HUES64 (cell line): ENCODE measurements at regions not wholly inside any gene's neighbourhood (a gene's known extent, or its start where the extent isn't known, plus 50 kb on each side); places are given as distances from the start of the nearest gene placed in this dataset.

ENCODE experiments used
- H3K27ac ChIP-seq: 2 replicates; pipeline ENCODE4 v1.7.0; 2013; ENCODE audit warnings: low read depth, low read length, inconsistent platforms
- H3K27me3 ChIP-seq: 2 replicates; pipeline ENCODE4 v1.6.1; 2013; ENCODE audit warnings: mild to moderate bottlenecking, low read length; ENCODE audit not compliant: insufficient read depth
- H3K36me3 ChIP-seq: 2 replicates; pipeline ENCODE4 v1.6.1; 2013; ENCODE audit warnings: mild to moderate bottlenecking, low read length; ENCODE audit not compliant: insufficient read depth
- H3K4me1 ChIP-seq: 2 replicates; pipeline ENCODE4 v1.6.1; 2013; ENCODE audit warnings: mild to moderate bottlenecking, low read length, moderate library complexity; ENCODE audit not compliant: insufficient read depth
- H3K4me3 ChIP-seq: 2 replicates; pipeline ENCODE4 v1.5.1; 2013; ENCODE audit warnings: mild to moderate bottlenecking, low read length, moderate library complexity
- H3K9ac ChIP-seq: 2 replicates; pipeline ENCODE4 v1.6.1; 2013; ENCODE audit warnings: mild to moderate bottlenecking, low read depth, low read length
- H3K9me3 ChIP-seq: 2 replicates; pipeline ENCODE4 v1.6.1; 2013; ENCODE audit warnings: low read depth, low read length; ENCODE audit not compliant: insufficient read depth
- WGBS: fragments of 150-250, 120-280 bp; methylation state at CpG from one replicate; pipeline ENCODE4 v1.1.7; 2013; ENCODE audit warnings: missing lambda C conversion rate; 5-methylcytosine and 5-hydroxymethylcytosine counted together

DNA sequence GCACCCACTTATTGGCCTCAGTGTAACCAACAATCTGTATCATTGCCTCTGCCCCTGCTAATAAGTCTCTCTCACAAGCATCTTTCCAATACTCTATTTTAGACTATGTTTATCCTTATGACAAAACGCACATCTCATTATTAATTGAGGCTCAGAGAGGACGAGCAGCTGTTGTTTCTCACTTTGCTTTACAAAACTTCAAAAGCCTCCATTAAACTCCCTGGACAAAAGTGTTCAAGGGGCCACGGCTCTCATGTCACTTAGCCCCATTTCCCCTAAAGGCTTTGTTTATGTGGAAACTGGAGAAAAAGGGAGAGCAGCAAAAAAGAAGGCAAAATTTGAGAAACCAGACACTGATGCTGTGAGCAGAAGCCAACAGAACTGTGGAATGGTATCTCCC lies 180.0 kb upstream of the LNX1 start:
- Histone ChIP-seq H3K9me3 (no peaks in the 10 kb centered on the region), H3K4me3 (no peak overlapping the region), H3K9ac (no peak overlapping the region), H3K27ac (no peak overlapping the region), H3K36me3 (no peaks in the 10 kb centered on the region), H3K27me3 (no peaks in the 10 kb centered on the region), H3K4me1 (no peaks in the 10 kb centered on the region)
- WGBS: 75% methylated on average over 3 of the region's 3 CpGs

GRCh38 chr4:53767482-53767881 lies 176.2 kb upstream of the LNX1 start:
- 93% methylated on average over 1 of the region's 2 CpGs for WGBS
- no peaks in the 10 kb centered on the region for H3K27me3 ChIP-seq
- no peaks in the 10 kb centered on the region for H3K36me3 ChIP-seq
- H3K9ac ChIP-seq: no peak overlapping the region
- H3K4me1 ChIP-seq: no peaks in the 10 kb centered on the region
- no peak overlapping the region for H3K4me3 ChIP-seq
- no peaks in the 10 kb centered on the region for H3K9me3 ChIP-seq
- no peak overlapping the region for H3K27ac ChIP-seq

GRCh38 chr4:53764761-53765490 lies 173.6 kb upstream of the LNX1 start:
- Histone ChIP-seq H3K4me1 (no peaks in the 10 kb centered on the region), H3K27ac (no peak overlapping the region), H3K4me3 (no peak overlapping the region), H3K36me3 (no peaks in the 10 kb centered on the region), H3K9me3 (no peaks in the 10 kb centered on the region; the same call in 1 of the 2 replicates), H3K27me3 (no peaks in the 10 kb centered on the region), H3K9ac (no peak overlapping the region)
- WGBS: 89% methylated on average over 3 of the region's 3 CpGs

DNA sequence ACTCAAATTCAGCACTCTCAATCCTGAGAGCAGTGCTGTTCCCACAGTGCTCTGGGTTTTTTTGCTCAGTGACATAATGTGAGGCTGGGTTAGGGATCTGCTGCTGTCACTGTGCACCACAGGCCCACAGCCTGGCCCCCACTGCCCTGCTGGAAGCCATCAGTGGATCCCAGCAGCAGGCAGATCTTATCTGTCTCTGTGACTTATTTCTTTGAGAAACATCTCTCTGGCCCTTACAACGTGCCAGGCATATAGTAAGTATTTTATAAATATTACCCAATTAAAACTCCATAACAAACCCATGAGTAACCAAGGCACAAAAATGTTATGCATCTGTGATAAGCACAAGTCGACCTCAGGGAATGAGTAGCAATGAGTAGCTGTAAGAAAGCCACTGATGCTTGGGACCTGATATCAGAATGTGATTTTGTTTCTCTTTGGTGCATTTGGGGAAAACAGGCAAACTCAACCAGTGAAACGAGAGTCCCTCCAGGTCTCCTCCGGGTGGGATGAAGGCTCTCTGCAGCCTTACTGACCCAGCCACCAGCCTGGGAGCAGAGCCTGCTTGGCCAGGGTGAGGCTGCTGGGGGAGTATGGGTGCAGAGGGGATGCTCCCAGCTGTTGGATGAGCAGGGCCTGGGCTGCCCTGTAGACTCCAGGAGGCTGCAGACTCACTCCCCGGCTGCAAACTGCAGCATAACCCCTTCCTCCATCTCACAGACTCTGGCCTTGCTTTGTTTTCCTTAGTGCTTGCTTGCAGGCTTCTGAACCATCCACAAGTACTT lies 172.7 kb upstream of the LNX1 start:
- Histone ChIP-seq H3K27me3 (no peaks in the 10 kb centered on the region), H3K36me3 (no peaks in the 10 kb centered on the region), H3K9ac (no peak overlapping the region), H3K4me3 (no peak overlapping the region), H3K9me3 (no peaks in the 10 kb centered on the region; the same call in 1 of the 2 replicates), H3K27ac (no peak overlapping the region), H3K4me1 (no peaks in the 10 kb centered on the region)
- 76% methylated on average over 5 of the region's 5 CpGs for WGBS

GRCh38 chr4:53755656-53756055 lies 164.4 kb upstream of the LNX1 start:
- Histone ChIP-seq H3K9me3 (peaks cover 2% of the 10 kb centered on the region; the same call in 1 of the 2 replicates), H3K4me1 (no peaks in the 10 kb centered on the region), H3K27ac (no peak overlapping the region), H3K4me3 (no peak overlapping the region), H3K27me3 (no peaks in the 10 kb centered on the region), H3K9ac (no peak overlapping the region), H3K36me3 (no peaks in the 10 kb centered on the region)
- WGBS: no CpG with 5 or more reads among the region's 1 CpG

- WGBS: 90% methylated on average over 1 of the region's 2 CpGs
- H3K36me3 ChIP-seq: no peaks in the 10 kb centered on the region
- no peak overlapping the region for H3K27ac ChIP-seq
- H3K9me3 ChIP-seq: 0 out of 2 replicates have a peak, but pooled peaks cover 2% of the 10 kb centered on the region
- H3K4me3 ChIP-seq: no peak overlapping the region
- no peaks in the 10 kb centered on the region for H3K27me3 ChIP-seq
- no peak overlapping the region for H3K9ac ChIP-seq
- H3K4me1 ChIP-seq: no peaks in the 10 kb centered on the region
Observed at GRCh38 chr4:53752124-53752523, 160.8 kb upstream of the LNX1 start.

DNA sequence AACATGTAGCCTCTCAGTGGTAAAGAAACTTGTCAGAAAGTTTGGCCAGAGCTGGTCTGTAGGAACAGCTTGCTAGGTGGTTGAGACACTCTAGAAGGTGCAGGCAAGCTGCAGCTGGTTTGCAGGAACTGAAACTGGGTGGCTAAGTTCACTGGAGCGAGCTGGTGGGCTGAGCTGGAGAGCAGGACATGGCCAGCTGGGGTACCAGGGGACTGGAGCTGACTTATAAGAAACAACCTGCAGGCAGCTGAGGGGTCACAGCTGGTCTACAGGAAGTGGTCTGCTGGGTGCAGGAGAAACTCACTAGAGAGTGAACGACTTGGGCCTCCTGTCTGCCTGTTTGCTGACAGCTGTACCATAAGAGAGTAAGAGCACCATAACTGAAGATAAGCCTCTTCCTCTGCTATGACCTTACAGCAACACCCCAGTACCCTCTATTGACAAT lies 157.1 kb upstream of the LNX1 start:
- Histone ChIP-seq H3K9me3 (no peaks in the 10 kb centered on the region), H3K27me3 (no peaks in the 10 kb centered on the region), H3K4me3 (no peak overlapping the region), H3K4me1 (no peaks in the 10 kb centered on the region), H3K36me3 (no peaks in the 10 kb centered on the region), H3K9ac (no peak overlapping the region), H3K27ac (no peak overlapping the region)
- 85% methylated on average over 2 of the region's 2 CpGs for WGBS

GRCh38 chr4:53747401-53747800 lies 156.1 kb upstream of the LNX1 start:
- no peaks in the 10 kb centered on the region for H3K27me3 ChIP-seq
- WGBS: 95% methylated on average over 5 of the region's 5 CpGs
- H3K36me3 ChIP-seq: no peaks in the 10 kb centered on the region
- H3K9ac ChIP-seq: no peak overlapping the region
- no peaks in the 10 kb centered on the region for H3K4me1 ChIP-seq
- no peak overlapping the region for H3K27ac ChIP-seq
- H3K4me3 ChIP-seq: no peak overlapping the region
- H3K9me3 ChIP-seq: no peaks in the 10 kb centered on the region

- H3K9me3 ChIP-seq: no peaks in the 10 kb centered on the region
- H3K36me3 ChIP-seq: no peaks in the 10 kb centered on the region
- no peak overlapping the region for H3K4me3 ChIP-seq
- no peaks in the 10 kb centered on the region for H3K4me1 ChIP-seq
- H3K9ac ChIP-seq: no peak overlapping the region
- WGBS: 69% methylated on average over 4 of the region's 4 CpGs
- no peak overlapping the region for H3K27ac ChIP-seq
- H3K27me3 ChIP-seq: no peaks in the 10 kb centered on the region
Observed at GRCh38 chr4:53744446-53745160, 153.3 kb upstream of the LNX1 start.

- Histone ChIP-seq H3K4me1 (no peaks in the 10 kb centered on the region), H3K4me3 (no peak overlapping the region), H3K27me3 (no peaks in the 10 kb centered on the region), H3K9ac (no peak overlapping the region), H3K36me3 (no peaks in the 10 kb centered on the region), H3K27ac (no peak overlapping the region), H3K9me3 (no peaks in the 10 kb centered on the region)
- WGBS: 88% methylated on average over 3 of the region's 3 CpGs
Observed at GRCh38 chr4:53734584-53735353, 143.5 kb upstream of the LNX1 start.
